GM19025 (cell line): ENCODE measurements at regions not wholly inside any gene's neighbourhood (a gene's known extent, or its start where the extent isn't known, plus 50 kb on each side); places are given as distances from the start of the nearest gene placed in this dataset.
"Not testable (repeated sequence)": the region's sequence is repeated elsewhere in the genome, so short reads cannot be mapped to it uniquely, and the experiment has no call there.

ENCODE experiments used
- ATAC-seq: cut with Tn5 transposase; IDR thresholded peaks from one replicate; pipeline ENCODE4 v1.9.1; 2021; ENCODE audit warnings: mild to moderate bottlenecking, low read depth, moderate library complexity; ENCODE audit not compliant: unreplicated experiment

GRCh38 chr9:22970434-22970975 is 523.9 kb downstream of the DMRTA1 start:
- ATAC-seq, result no peak

GRCh38 chr9:22975951-22976350 is 529.3 kb downstream of the DMRTA1 start:
- ATAC-seq, result no peak

- no peak for ATAC-seq
Measured at GRCh38 chr9:22976454-22976853, 529.8 kb downstream of the DMRTA1 start.

GRCh38 chr9:22980429-22980828 is 533.8 kb downstream of the DMRTA1 start:
- ATAC-seq, result not testable (repeated sequence)

- no peak for ATAC-seq
Measured at GRCh38 chr9:22986556-22986955, 539.9 kb downstream of the DMRTA1 start.

GRCh38 chr9:22990349-22990748 is 543.7 kb downstream of the DMRTA1 start:
- ATAC-seq, result no peak

GRCh38 chr9:22992780-22993179 is 546.2 kb downstream of the DMRTA1 start:
- ATAC-seq, result no peak

GRCh38 chr9:22997923-22998322 is 551.3 kb downstream of the DMRTA1 start:
- no peak for ATAC-seq

- ATAC-seq, result no peak
Measured at GRCh38 chr9:23005156-23005555, 558.5 kb downstream of the DMRTA1 start.

- ATAC-seq, result no peak
Measured at GRCh38 chr9:23006127-23006526, 559.5 kb downstream of the DMRTA1 start.

- no peak for ATAC-seq
Measured at GRCh38 chr9:23011669-23012068, 565.0 kb downstream of the DMRTA1 start.

GRCh38 chr9:23015557-23015956 is 568.9 kb downstream of the DMRTA1 start:
- ATAC-seq, result no peak

GRCh38 chr9:23036416-23036815 is 589.8 kb downstream of the DMRTA1 start:
- ATAC-seq, result no peak

- no peak for ATAC-seq
Measured at GRCh38 chr9:23039402-23039801, 592.8 kb downstream of the DMRTA1 start.

- ATAC-seq, result no peak
Measured at GRCh38 chr9:23041466-23041865, 594.8 kb downstream of the DMRTA1 start.

GRCh38 chr9:23044549-23044948 is 597.9 kb downstream of the DMRTA1 start:
- ATAC-seq, result no peak

GRCh38 chr9:23046026-23046425 is 599.4 kb downstream of the DMRTA1 start:
- not testable (repeated sequence) for ATAC-seq

GRCh38 chr9:23050548-23050947 is 603.9 kb downstream of the DMRTA1 start:
- ATAC-seq, result no peak

- ATAC-seq, result no peak
Measured at GRCh38 chr9:23073136-23073535, 626.5 kb downstream of the DMRTA1 start.

- no peak for ATAC-seq
Measured at GRCh38 chr9:23079798-23080197, 633.2 kb downstream of the DMRTA1 start.

GRCh38 chr9:23081377-23081776 is 634.8 kb downstream of the DMRTA1 start:
- no peak for ATAC-seq

GRCh38 chr9:23088932-23089364 is 642.3 kb downstream of the DMRTA1 start:
- ATAC-seq, result no peak

- no peak for ATAC-seq
Measured at GRCh38 chr9:23117616-23118015, 671.0 kb downstream of the DMRTA1 start.
